IMR-90 (cell line): ENCODE measurements at regions not wholly inside any gene's neighbourhood (a gene's known extent, or its start where the extent isn't known, plus 50 kb on each side); places are given as distances from the start of the nearest gene placed in this dataset.

ENCODE experiments used
- CEBPB ChIP-seq: IDR thresholded peaks from 2 replicates; pipeline ENCODE4 v1.6.1; 2012; ENCODE audit warnings: low read depth, low read length, improper control_type of control experiment
- CTCF ChIP-seq: conservative IDR thresholded peaks from 2 replicates; pipeline ENCODE4 v1.5.1; 2012; ENCODE audit warnings: mild to moderate bottlenecking, low read depth, low read length, improper control_type of control experiment
- ELK1 ChIP-seq: fragments of 150-350 bp; IDR thresholded peaks from 2 replicates; pipeline ENCODE4 v1.6.1; 2016; ENCODE audit warnings: low read depth, mild to moderate bottlenecking, low read length, moderate library complexity, borderline replicate concordance
- FOS ChIP-seq: fragments of 150-350 bp; IDR thresholded peaks from 2 replicates; pipeline ENCODE4 v1.6.1; 2016; ENCODE audit warnings: low read depth, low read length
- MXI1 ChIP-seq: IDR thresholded peaks from 2 replicates; pipeline ENCODE4 v1.6.1; 2012; ENCODE audit warnings: low read depth, mild to moderate bottlenecking, low read length, moderate library complexity, borderline replicate concordance
- POLR2A ChIP-seq: IDR thresholded peaks from 2 replicates; pipeline ENCODE4 v1.6.1; 2012; ENCODE audit warnings: mild to moderate bottlenecking, low read depth, low read length
- RAD21 ChIP-seq: IDR thresholded peaks from 2 replicates; pipeline ENCODE4 v1.6.1; 2012; ENCODE audit warnings: low read length, improper control_type of control experiment
- RCOR1 ChIP-seq: IDR thresholded peaks from 2 replicates; pipeline ENCODE4 v1.6.1; 2012; ENCODE audit warnings: mild to moderate bottlenecking, low read length, improper control_type of control experiment; ENCODE audit not compliant: insufficient replicate concordance
- RFX5 ChIP-seq: IDR thresholded peaks from 2 replicates; pipeline ENCODE4 v1.8.0; 2012; ENCODE audit warnings: low read depth, mild to moderate bottlenecking, low read length, moderate library complexity
- SMC3 ChIP-seq: fragments of 150-350 bp; IDR thresholded peaks from 2 replicates; pipeline ENCODE4 v1.6.1; 2016; ENCODE audit warnings: low read depth, mild to moderate bottlenecking, antibody characterized with exemption, low read length, moderate library complexity
- USF2 ChIP-seq: fragments of 150-350 bp; IDR thresholded peaks from 2 replicates; pipeline ENCODE4 v1.6.1; 2017; ENCODE audit warnings: mild to moderate bottlenecking, antibody characterized with exemption, low read length, low read depth

GRCh38 chr7:12508554-12508953 lies 62.0 kb upstream of the SCIN start:
- no peak for TF ChIP-seq CEBPB
- no peak for TF ChIP-seq CTCF
- no peak for TF ChIP-seq POLR2A
- TF ChIP-seq RCOR1, result no peak
- TF ChIP-seq SMC3, result no peak
- TF ChIP-seq ELK1, result no peak
- TF ChIP-seq FOS, result no peak
- TF ChIP-seq RFX5, result no peak
- no peak for TF ChIP-seq RAD21
- TF ChIP-seq USF2, result no peak
- TF ChIP-seq MXI1, result no peak
